NOMO-1 (cell line): ENCODE measurements at regions not wholly inside any gene's neighbourhood (a gene's known extent, or its start where the extent isn't known, plus 50 kb on each side); places are given as distances from the start of the nearest gene placed in this dataset.
"Not testable (repeated sequence)": the region's sequence is repeated elsewhere in the genome, so short reads cannot be mapped to it uniquely, and the experiment has no call there.

Experiments
- DNase-seq, 2 experiments: peaks; one replicate each; lab custom pipeline; 2025; ENCODE audit not compliant: unreplicated experiment in 2 of 2; lab: John Stamatoyannopoulos, UW

GRCh38 chr1:190809312-190809711 is 331.6 kb upstream of the BRINP3 start:
- DNase-seq = no peak

DNA sequence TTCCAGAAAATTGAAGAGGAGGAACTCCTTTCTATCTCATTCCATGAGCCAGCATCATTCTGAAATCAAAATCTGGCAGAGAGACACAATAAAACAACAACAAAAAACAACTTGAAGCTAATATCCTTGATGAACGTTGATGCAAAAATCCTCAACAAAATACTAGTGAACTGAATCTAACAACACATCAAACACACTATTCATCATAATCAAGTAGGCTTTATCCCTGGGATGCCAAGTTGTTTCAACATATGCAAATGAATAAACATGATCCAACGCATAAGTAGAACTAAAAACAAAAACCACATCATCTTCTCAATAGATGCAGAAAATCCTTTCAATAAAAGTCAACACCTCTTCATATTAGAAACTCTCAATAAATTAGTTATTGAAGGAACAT is 335.3 kb upstream of the BRINP3 start:
- DNase-seq = no peak

GRCh38 chr1:190832511-190832910 is 354.8 kb upstream of the BRINP3 start:
- DNase-seq = no peak

DNA sequence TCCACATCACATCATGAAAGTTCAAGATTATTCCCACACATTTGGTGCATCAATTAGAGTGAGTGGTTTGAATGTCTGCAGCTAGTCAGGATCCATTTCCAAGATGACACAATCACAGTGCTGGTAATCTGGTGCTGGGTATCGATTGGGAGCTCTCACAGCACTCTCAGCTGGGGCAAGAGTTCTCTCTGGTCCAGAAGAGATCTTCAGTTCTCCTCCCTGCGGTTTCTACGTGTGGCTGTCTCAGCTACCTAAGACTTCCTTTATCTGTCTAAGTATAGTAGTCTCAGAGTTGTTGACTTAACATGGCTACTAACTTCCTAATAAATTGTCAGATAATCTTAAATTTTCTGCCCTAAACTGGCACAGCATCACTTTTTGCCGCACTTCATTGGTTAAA is 358.0 kb upstream of the BRINP3 start:
- DNase-seq = no peak

- DNase-seq = not testable (repeated sequence)
Observed at GRCh38 chr1:190837200-190837599, 359.5 kb upstream of the BRINP3 start.

DNA sequence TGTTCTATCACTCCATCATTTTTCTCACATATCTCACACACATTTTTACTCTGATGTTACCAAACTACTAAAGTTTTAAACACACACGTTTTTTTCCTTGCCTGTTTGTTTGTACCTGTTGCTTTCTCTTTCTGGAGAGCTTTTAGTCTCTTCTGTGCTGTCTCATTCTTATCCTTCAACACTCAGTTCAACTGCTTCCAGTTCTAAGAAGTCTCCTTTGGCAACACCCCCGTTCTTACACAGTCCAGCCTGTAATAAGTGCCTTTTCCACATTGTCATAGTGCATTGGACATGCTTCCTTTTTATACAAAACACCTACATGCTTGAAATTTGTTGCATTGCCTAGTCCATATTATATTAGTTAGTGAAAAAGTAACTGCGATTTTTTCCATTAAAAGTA is 360.2 kb upstream of the BRINP3 start:
- DNase-seq = no peak

- peak in 1 of 2 experiments; percentile 6 for DNase-seq
Observed at GRCh38 chr1:190847166-190847565, 369.5 kb upstream of the BRINP3 start.

DNA sequence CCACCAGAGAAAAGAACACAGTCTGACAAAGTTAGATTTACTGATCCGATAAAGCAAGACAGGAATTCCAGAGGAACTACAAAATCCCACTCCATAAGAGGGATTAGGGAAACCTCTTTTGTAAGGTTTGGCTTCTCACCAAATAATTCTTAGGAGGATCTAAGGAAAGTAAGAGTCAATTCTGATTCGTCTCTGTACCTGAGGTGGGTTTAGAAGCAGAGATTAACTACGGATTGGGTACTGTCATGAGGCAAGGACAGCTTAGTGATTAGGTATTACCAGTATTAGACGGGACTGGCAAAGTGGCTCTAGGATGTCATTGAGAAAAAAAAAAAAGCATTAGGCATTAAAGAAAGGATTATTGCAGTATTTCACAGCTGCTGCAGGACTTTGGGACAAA is 371.7 kb upstream of the BRINP3 start:
- no peak for DNase-seq

DNA sequence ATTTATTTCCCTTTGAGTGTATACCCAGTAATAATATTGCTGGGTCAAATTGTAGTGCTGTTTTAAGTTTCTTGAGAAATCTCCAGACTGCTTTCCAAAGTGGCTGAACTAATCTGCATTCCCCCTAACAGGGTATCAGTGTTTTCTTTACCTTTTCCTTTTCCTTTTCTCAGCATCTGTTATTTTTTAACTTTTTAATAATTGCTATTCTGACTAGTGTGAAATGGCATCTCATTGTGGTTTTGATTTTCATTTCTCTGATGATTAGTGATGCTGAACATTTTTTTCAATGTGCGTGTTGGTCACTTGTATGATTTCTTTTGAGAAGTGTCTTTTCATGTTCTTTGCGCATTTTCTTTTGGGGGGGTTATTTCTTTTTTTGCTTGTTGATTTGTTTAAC is 374.9 kb upstream of the BRINP3 start:
- no peak for DNase-seq

DNA sequence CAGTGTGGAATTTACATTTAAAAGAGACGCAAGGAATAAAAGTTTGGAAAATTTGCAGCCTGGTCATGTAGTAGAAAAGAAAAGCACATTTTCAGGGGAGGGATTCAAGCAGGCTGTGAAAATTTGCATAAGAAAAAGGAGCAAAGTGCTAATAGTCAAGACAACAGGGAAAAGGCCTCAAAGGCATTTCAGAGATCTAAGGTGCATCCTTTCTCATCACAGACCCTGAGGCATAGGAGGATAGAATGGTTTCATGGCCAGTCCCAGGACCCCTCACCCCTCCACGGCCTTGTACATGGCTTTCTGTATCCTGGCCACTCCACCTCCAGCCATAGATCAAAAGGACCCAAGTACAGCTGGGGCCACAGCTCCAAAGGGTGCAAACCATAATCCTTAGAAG is 380.5 kb upstream of the BRINP3 start:
- DNase-seq = no peak

DNA sequence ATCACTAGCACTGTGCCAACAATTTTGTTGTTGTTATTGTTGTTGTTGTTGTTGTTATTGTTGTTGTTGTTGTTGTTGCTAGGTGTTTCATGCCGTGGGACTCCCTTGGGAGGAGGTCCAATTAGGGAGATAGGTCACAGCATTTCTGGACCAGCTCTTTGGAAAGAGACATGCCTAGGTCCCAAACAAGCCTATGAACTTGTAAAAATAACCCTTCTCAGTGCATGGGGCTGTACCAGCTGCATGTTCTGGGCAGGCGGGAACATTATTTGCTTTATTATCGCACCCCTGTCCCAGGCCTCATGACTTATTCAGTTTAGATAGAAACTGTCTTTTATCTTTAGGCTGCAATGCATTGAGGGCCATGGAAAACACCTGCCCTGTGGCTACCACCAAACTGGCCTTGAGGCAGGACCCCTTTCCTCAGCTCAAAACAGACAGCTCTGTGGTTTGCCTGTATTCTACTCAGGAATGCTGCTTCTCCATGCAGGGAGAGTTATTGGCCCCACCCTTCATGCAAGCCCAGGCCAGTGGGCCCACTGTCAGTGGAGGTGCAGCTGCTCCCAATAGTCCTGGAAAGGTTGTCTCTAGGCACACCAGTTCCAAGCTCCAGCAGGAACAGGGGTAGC is 386.5 kb upstream of the BRINP3 start:
- DNase-seq = no peak

- DNase-seq = no peak
Observed at GRCh38 chr1:190880352-190880751, 402.7 kb upstream of the BRINP3 start.

GRCh38 chr1:190881064-190881463 is 403.4 kb upstream of the BRINP3 start:
- DNase-seq = no peak

- no peak for DNase-seq
Observed at GRCh38 chr1:190897233-190897632, 419.6 kb upstream of the BRINP3 start.

DNA sequence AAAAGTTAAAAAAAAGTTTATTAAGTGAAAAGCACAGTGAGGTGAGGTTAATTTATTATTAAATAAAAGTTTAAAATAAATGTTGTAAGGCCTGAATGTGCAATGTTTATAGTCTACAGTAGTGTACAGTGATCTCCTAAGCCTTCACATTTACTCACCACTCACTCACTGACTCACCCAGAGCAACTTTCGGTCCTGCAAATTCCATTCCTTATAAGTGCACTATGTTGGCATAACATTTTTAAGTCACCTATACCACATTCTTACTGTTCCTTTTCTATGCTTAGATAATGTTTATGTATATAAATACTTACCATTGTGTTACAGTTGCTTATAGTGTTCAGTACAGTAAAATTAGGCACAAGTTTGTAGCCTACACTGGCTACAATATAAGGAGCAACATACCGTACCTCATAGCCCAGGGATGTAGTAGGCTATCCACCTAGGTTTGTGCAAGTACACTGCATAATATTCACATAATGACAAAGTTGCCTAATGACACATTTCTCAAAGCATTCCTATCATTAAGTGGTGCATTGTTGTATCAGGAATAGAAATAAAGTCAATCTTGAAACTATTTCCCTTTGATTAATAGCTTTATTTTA is 426.5 kb upstream of the BRINP3 start:
- DNase-seq = no peak

GRCh38 chr1:190906206-190906725 is 428.6 kb upstream of the BRINP3 start:
- no peak for DNase-seq

DNA sequence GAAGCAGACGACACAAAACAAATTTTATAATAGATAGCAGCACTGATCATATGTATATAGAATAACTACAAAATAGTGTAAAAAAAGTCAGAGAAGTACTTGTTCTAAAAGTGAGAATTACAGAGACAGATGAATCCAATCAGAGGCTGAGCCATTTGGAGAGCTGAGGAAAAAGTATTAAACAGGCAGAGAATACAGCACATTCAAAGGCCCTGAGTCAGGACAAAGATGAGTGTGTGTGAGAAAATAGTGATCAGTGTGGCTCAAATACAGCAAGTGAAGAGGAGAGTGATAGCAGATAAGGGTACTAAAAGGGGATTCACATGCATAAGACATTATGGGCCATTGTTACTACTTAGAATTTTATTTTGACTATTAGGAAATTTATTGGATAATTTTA is 430.6 kb upstream of the BRINP3 start:
- DNase-seq = no peak

GRCh38 chr1:190908691-190909090 is 431.0 kb upstream of the BRINP3 start:
- no peak for DNase-seq

- DNase-seq = no peak
Observed at GRCh38 chr1:190935925-190936324, 458.3 kb upstream of the BRINP3 start.

DNA sequence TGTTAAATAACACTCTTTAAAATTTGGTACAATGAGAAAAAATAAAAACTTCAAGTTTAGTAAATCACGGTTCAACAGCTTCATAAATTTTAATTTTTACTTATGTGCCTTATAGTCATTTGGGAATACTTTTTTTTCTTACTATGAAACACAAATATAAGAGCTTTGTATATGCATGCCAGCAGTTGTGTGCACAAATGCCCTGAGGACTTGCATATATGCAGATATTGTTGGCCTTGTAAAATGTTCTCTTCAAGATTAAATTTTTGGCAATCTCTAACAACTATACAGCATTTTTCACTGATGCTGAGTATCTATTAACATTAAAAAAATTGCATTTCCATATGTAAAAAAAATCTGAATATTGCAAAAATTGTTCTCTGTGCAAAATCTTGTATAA is 458.7 kb upstream of the BRINP3 start:
- DNase-seq = no peak

DNA sequence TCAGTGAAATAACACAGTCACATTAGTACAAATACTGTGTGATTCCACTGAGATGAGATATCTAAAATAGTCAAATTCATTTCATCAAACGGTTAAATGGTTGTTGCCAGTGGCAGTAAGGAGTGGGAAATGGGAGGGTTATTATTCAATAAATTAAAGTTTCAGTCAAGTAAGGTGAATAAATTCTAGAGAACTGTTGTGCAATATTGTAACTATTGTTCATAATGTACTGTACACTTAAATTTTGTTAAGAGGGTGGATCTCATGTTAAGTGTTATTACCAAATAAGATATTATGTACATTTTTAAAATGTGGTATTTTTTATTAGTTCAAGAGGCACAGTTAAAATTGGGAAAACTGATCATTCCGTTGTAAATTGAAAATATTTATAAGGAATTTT is 463.3 kb upstream of the BRINP3 start:
- DNase-seq = no peak

GRCh38 chr1:190942475-190942874 is 464.8 kb upstream of the BRINP3 start:
- DNase-seq = no peak

GRCh38 chr1:190943722-190944121 is 466.1 kb upstream of the BRINP3 start:
- DNase-seq = not testable (repeated sequence)
